Tibial nerve (tissue), 4 donors: ENCODE measurements at regions not wholly inside any gene's neighbourhood (a gene's known extent, or its start where the extent isn't known, plus 50 kb on each side); places are given as distances from the start of the nearest gene placed in this dataset.
"Not testable (repeated sequence)": the region's sequence is repeated elsewhere in the genome, so short reads cannot be mapped to it uniquely, and the experiment has no call there.

Experiments used
- DNase-seq, 2 donors: peaks; one replicate each; pipeline ENCODE4 v3.0.0-alpha.2; 2019; ENCODE audit warnings: low spot score in 2 of 2
- H3K27ac ChIP-seq, 4 donors: fragments of 200-600 bp; sonication (generic) in 3 of 4; one replicate each; pipeline ENCODE4 v1.5.1; 2017 to 2019; ENCODE audit warnings: mild to moderate bottlenecking in 1 of 4
- H3K27me3 ChIP-seq, 2 donors: fragments of 200-600 bp; sonication (generic) in 1 of 2; one replicate each; pipeline versions ENCODE4 v1.5.1 to v1.6.0; 2017 to 2019
- H3K36me3 ChIP-seq, 3 donors: fragments of 200-600 bp; sonication (generic); one replicate each; pipeline ENCODE4 v1.5.1; 2018 to 2019
- H3K4me1 ChIP-seq, 4 donors: fragments of 200-600 bp; sonication (generic) in 3 of 4; one replicate each; pipeline ENCODE4 v1.5.1; 2017 to 2019
- H3K4me3 ChIP-seq, 4 donors: fragments of 200-600 bp; sonication (generic) in 3 of 4; one replicate each; pipeline ENCODE4 v1.5.1; 2017 to 2019; ENCODE audit warnings: mild to moderate bottlenecking in 1 of 4, moderate library complexity in 1 of 4
- H3K9me3 ChIP-seq, 4 donors: fragments of 200-600 bp; sonication (generic) in 3 of 4; one replicate each; pipeline ENCODE4 v1.5.1; 2017 to 2019
- CTCF ChIP-seq, 5 experiments: fragments of 200-600 bp in 3 of 5; fragments of 450-650 bp in 2 of 5; sonication (generic) in 3 of 5; IDR thresholded peaks; one replicate each; pipeline ENCODE4 v1.5.1; 2016 to 2019; ENCODE audit warnings: antibody characterized with exemption in 5 of 5, mild to moderate bottlenecking in 3 of 5, moderate library complexity in 2 of 5
- EP300 ChIP-seq, 2 donors: sonication (generic); formaldehyde crosslinking; IDR thresholded peaks; one replicate each; pipeline ENCODE4 v1.6.1; 2017; ENCODE audit warnings: antibody characterized with exemption in 2 of 2, mild to moderate bottlenecking in 1 of 2
- POLR2A ChIP-seq, 2 donors: fragments of 450-650 bp; IDR thresholded peaks; one replicate each; pipeline ENCODE4 v1.6.1; 2017; ENCODE audit warnings: antibody characterized with exemption in 2 of 2, mild to moderate bottlenecking in 2 of 2, moderate library complexity in 2 of 2
- WGBS, 2 donors: methylation state at CpG; one replicate each; pipeline ENCODE4 v1.1.5; 2018; 5-methylcytosine and 5-hydroxymethylcytosine counted together

- Histone ChIP-seq H3K36me3 (no peaks in the 10 kb centered on the region), H3K4me3 (no peak overlapping the region), H3K27me3 (no peaks in the 10 kb centered on the region), H3K9me3 (peaks cover 0 to under 1% (median 0%) of the 10 kb centered on the region in 4 donors), H3K27ac (no peak overlapping the region), H3K4me1 (no peaks in the 10 kb centered on the region)
- DNase-seq = no peak
- TF ChIP-seq EP300 (IDR thresholded peaks at IDR 0.05) (no peak), CTCF (IDR thresholded peaks at IDR 0.05) (no peak), POLR2A (IDR thresholded peaks at IDR 0.05) (no peak)
- WGBS, 2 donors = 75 to 77% methylated on average over 4 of the region's 4 CpGs
Measured at GRCh38 chr14:66330228-66330627, 155.9 kb upstream of the CCDC196 start.

- no peak overlapping the region for H3K4me3 ChIP-seq
- no peaks in the 10 kb centered on the region for H3K27me3 ChIP-seq
- peaks cover 0 to 8% (median 0%) of the 10 kb centered on the region in 4 donors for H3K9me3 ChIP-seq
- TF ChIP-seq EP300 (IDR thresholded peaks at IDR 0.05) (no peak), CTCF (IDR thresholded peaks at IDR 0.05) (no peak), POLR2A (IDR thresholded peaks at IDR 0.05) (no peak)
- H3K36me3 ChIP-seq = no peaks in the 10 kb centered on the region
- no peaks in the 10 kb centered on the region for H3K4me1 ChIP-seq
- DNase-seq = no peak
- H3K27ac ChIP-seq = no peak overlapping the region
Measured at GRCh38 chr14:66330916-66331315, 155.3 kb upstream of the CCDC196 start.

GRCh38 chr14:66333293-66333692 is 152.9 kb upstream of the CCDC196 start:
- peaks cover 0 to 16% (median 0%) of the 10 kb centered on the region in 4 donors for H3K9me3 ChIP-seq
- H3K27me3 ChIP-seq, DNase-seq, H3K27ac ChIP-seq, H3K4me3 ChIP-seq, H3K36me3 ChIP-seq, H3K4me1 ChIP-seq: not testable (repeated sequence)
- 95 to 100% methylated on average over 3 of the region's 3 CpGs for WGBS, 2 donors

GRCh38 chr14:66341239-66341638 is 144.9 kb upstream of the CCDC196 start:
- DNase-seq = no peak
- H3K27me3 ChIP-seq = no peaks in the 10 kb centered on the region
- H3K4me1 ChIP-seq = no peaks in the 10 kb centered on the region
- peaks cover 0 to 6% (median 0%) of the 10 kb centered on the region in 4 donors for H3K9me3 ChIP-seq
- no peak overlapping the region for H3K4me3 ChIP-seq
- TF ChIP-seq CTCF (IDR thresholded peaks at IDR 0.05) (no peak), POLR2A (IDR thresholded peaks at IDR 0.05) (no peak), EP300 (IDR thresholded peaks at IDR 0.05) (no peak)
- H3K36me3 ChIP-seq = no peaks in the 10 kb centered on the region
- H3K27ac ChIP-seq = no peak overlapping the region

- H3K4me3 ChIP-seq = no peak overlapping the region
- no peak for DNase-seq
- 88% methylated on average over 2 of the region's 2 CpGs for WGBS, 2 donors
- no peak overlapping the region for H3K27ac ChIP-seq
- no peak for TF ChIP-seq EP300 (IDR thresholded peaks at IDR 0.05)
- TF ChIP-seq POLR2A (IDR thresholded peaks at IDR 0.05) = no peak
- no peak for TF ChIP-seq CTCF (IDR thresholded peaks at IDR 0.05)
- no peaks in the 10 kb centered on the region for H3K4me1 ChIP-seq
- no peaks in the 10 kb centered on the region for H3K27me3 ChIP-seq
- H3K36me3 ChIP-seq = no peaks in the 10 kb centered on the region
- peaks cover 0 to 31% (median 4%) of the 10 kb centered on the region in 4 donors for H3K9me3 ChIP-seq
Measured at GRCh38 chr14:66345986-66346385, 140.2 kb upstream of the CCDC196 start.

- Histone ChIP-seq H3K4me3 (no peak overlapping the region), H3K27me3 (no peaks in the 10 kb centered on the region)
- 78 to 80% methylated on average over 1 of the region's 1 CpG for WGBS, 2 donors
Measured at GRCh38 chr14:66351310-66351709, 134.9 kb upstream of the CCDC196 start.

More at GRCh38 chr14:66351310-66351709, 134.9 kb upstream of the CCDC196 start:
- no peaks in the 10 kb centered on the region for H3K36me3 ChIP-seq
- no peak for DNase-seq
- TF ChIP-seq CTCF (IDR thresholded peaks at IDR 0.05) (no peak), EP300 (IDR thresholded peaks at IDR 0.05) (no peak), POLR2A (IDR thresholded peaks at IDR 0.05) (no peak)
- H3K4me1 ChIP-seq = no peaks in the 10 kb centered on the region
- H3K9me3 ChIP-seq = peaks cover 0 to 34% (median 11%) of the 10 kb centered on the region in 4 donors
- H3K27ac ChIP-seq = no peak overlapping the region
